Activated effector memory CD4-positive, alpha-beta T cell treated with anti-CD3 and anti-CD28 coated beads, Interleukin-2, amount 50 U/mL, for 16 hours (primary cell): ENCODE measurements at regions not wholly inside any gene's neighbourhood (a gene's known extent, or its start where the extent isn't known, plus 50 kb on each side); places are given as distances from the start of the nearest gene placed in this dataset.

Experiments used
- DNase-seq: peaks from one replicate; pipeline ENCODE4 v3.0.0-alpha.2; 2020

- DNase-seq = no peak
Observed at GRCh38 chr7:115701141-115701540, 329.4 kb downstream of the TFEC start.

GRCh38 chr7:115694424-115694823 is 336.1 kb downstream of the TFEC start:
- no peak for DNase-seq

GRCh38 chr7:115693779-115694178 is 336.8 kb downstream of the TFEC start:
- DNase-seq = no peak

- DNase-seq = no peak
Observed at GRCh38 chr7:115689941-115690340, 340.6 kb downstream of the TFEC start.

- no peak for DNase-seq
Observed at GRCh38 chr7:115683093-115683492, 347.5 kb downstream of the TFEC start.

- no peak for DNase-seq
Observed at GRCh38 chr7:115682507-115682906, 348.1 kb downstream of the TFEC start.

- no peak for DNase-seq
Observed at GRCh38 chr7:115680921-115681320, 349.6 kb downstream of the TFEC start.

GRCh38 chr7:115679976-115680375 is 350.6 kb downstream of the TFEC start:
- no peak for DNase-seq

- DNase-seq = no peak
Observed at GRCh38 chr7:115679423-115679822, 351.1 kb downstream of the TFEC start.

GRCh38 chr7:115678086-115678982 is 352.2 kb downstream of the TFEC start:
- no peak for DNase-seq

GRCh38 chr7:115676707-115677106 is 353.9 kb downstream of the TFEC start:
- DNase-seq = no peak

- DNase-seq = no peak
Observed at GRCh38 chr7:115676080-115676479, 354.5 kb downstream of the TFEC start.

GRCh38 chr7:115674467-115675024 is 356.0 kb downstream of the TFEC start:
- no peak for DNase-seq

- no peak for DNase-seq
Observed at GRCh38 chr7:115672024-115672423, 358.5 kb downstream of the TFEC start.

GRCh38 chr7:115662676-115663075 is 367.9 kb downstream of the TFEC start:
- DNase-seq = no peak

- no peak for DNase-seq
Observed at GRCh38 chr7:115662120-115662519, 368.4 kb downstream of the TFEC start.

GRCh38 chr7:115658223-115658622 is 372.3 kb downstream of the TFEC start:
- no peak for DNase-seq

GRCh38 chr7:115654384-115655214 is 376.0 kb downstream of the TFEC start:
- DNase-seq = no peak

GRCh38 chr7:115649429-115649828 is 381.1 kb downstream of the TFEC start:
- DNase-seq = no peak

GRCh38 chr7:115647712-115648111 is 382.9 kb downstream of the TFEC start:
- no peak for DNase-seq

GRCh38 chr7:115642194-115642593 is 388.4 kb downstream of the TFEC start:
- DNase-seq = no peak

GRCh38 chr7:115638853-115639252 is 391.7 kb downstream of the TFEC start:
- no peak for DNase-seq

- DNase-seq = no peak
Observed at GRCh38 chr7:115637128-115637527, 393.4 kb downstream of the TFEC start.

- no peak for DNase-seq
Observed at GRCh38 chr7:115635876-115636275, 394.7 kb downstream of the TFEC start.
